NT2/D1 (cell line): ENCODE measurements at regions not wholly inside any gene's neighbourhood (a gene's known extent, or its start where the extent isn't known, plus 50 kb on each side); places are given as distances from the start of the nearest gene placed in this dataset.

Experiments
- SUZ12 ChIP-seq: IDR thresholded peaks from 2 replicates; pipeline ENCODE4 v1.6.1; 2011; ENCODE audit not compliant: insufficient read length, insufficient read depth; ENCODE audit errors: extremely low read depth
- YY1 ChIP-seq: IDR thresholded peaks from 2 replicates; pipeline ENCODE4 v1.6.1; 2011; ENCODE audit not compliant: insufficient read length, insufficient read depth

GRCh38 chr1:93749487-93749886, 67.8 kb upstream of the BCAR3 start:
- TF ChIP-seq YY1 (no peak), SUZ12 (no peak)
